IMR-90 (cell line): ENCODE measurements at regions not wholly inside any gene's neighbourhood (a gene's known extent, or its start where the extent isn't known, plus 50 kb on each side); places are given as distances from the start of the nearest gene placed in this dataset.
"Not testable (repeated sequence)": the region's sequence is repeated elsewhere in the genome, so short reads cannot be mapped to it uniquely, and the experiment has no call there.

ENCODE experiments used
- ATAC-seq: fragments of 200-7000 bp; cut with Tn5 transposase; 2 replicates; pipeline ENCODE4 v1.9.1; 2020; ENCODE audit warnings: low read depth, mild to moderate bottlenecking, moderate library complexity
- BruUV-seq: library from RNA; stranded (reverse); fragments of 400-500 nt; replicated peaks from 2 replicates; lab custom pipeline; 2021; lab: Mats Ljungman, UMichigan
- CTCF ChIA-PET: fragments of 300-600 bp; formaldehyde crosslinking; extraction: SDS; loops from one replicate; lab custom pipeline; 2021; ENCODE audit warnings: antibody characterized with exemption; lab: Yijun Ruan, JAX
- POLR2A ChIA-PET: fragments of 300-600 bp; sonication (Branson Sonifier 250); formaldehyde crosslinking; loops from one replicate; lab custom pipeline; 2022; ENCODE audit warnings: antibody characterized with exemption; ENCODE audit not compliant: unreplicated experiment; lab: Charles Lee
- DNase-seq: peaks from one replicate; pipeline ENCODE4 v3.0.0; 2013
- H2AFZ ChIP-seq: replicated peaks from 2 replicates; pipeline ENCODE3; 2013; ENCODE audit warnings: low read length, mild to moderate bottlenecking; ENCODE audit not compliant: poor library complexity
- H2AK5ac ChIP-seq: 2 replicates; pipeline ENCODE4 v1.6.1; 2013; ENCODE audit warnings: low read depth, low read length, inconsistent platforms
- H2AK9ac ChIP-seq: replicated peaks from 2 replicates; pipeline ENCODE3; 2013; ENCODE audit warnings: mild to moderate bottlenecking, low read depth, low read length, moderate library complexity; ENCODE audit not compliant: poor library complexity
- H2BK120ac ChIP-seq: 2 replicates; pipeline ENCODE4 v1.6.1; 2013; ENCODE audit warnings: low read depth, low read length, inconsistent platforms
- H2BK15ac ChIP-seq: 3 replicates; pipeline ENCODE4 v1.6.1; 2013; ENCODE audit warnings: low read depth, low read length, inconsistent platforms
- H2BK20ac ChIP-seq: 2 replicates; pipeline ENCODE4 v1.6.1; 2013; ENCODE audit warnings: low read depth, mild to moderate bottlenecking, inconsistent platforms, low read length, moderate library complexity
- H2BK5ac ChIP-seq: 2 replicates; pipeline ENCODE4 v1.6.1; 2013; ENCODE audit warnings: mild to moderate bottlenecking, low read depth, low read length, inconsistent platforms; ENCODE audit not compliant: poor library complexity, severe bottlenecking
- H3K14ac ChIP-seq: replicated peaks from 2 replicates; pipeline ENCODE4 v1.6.1; 2013; ENCODE audit warnings: low read depth, low read length, inconsistent platforms
- H3K18ac ChIP-seq: 2 replicates; pipeline ENCODE4 v1.6.1; 2013; ENCODE audit warnings: low read depth, low read length, control low read depth
- H3K23ac ChIP-seq: 2 replicates; pipeline ENCODE4 v1.6.1; 2013; ENCODE audit warnings: low read depth, low read length, inconsistent platforms
- H3K27ac ChIP-seq: 2 replicates; pipeline ENCODE4 v1.5.1; 2013; ENCODE audit warnings: mild to moderate bottlenecking, control low read depth, low read length; ENCODE audit not compliant: insufficient read depth
- H3K27me3 ChIP-seq: 2 replicates; pipeline ENCODE4 v1.6.1; 2013; ENCODE audit warnings: low read length; ENCODE audit not compliant: control insufficient read depth, insufficient read depth
- H3K36me3 ChIP-seq: 2 replicates; pipeline ENCODE4 v1.6.1; 2013; ENCODE audit warnings: low read length, mixed read lengths; ENCODE audit not compliant: control insufficient read depth, insufficient read depth
- H3K4ac ChIP-seq: 2 replicates; pipeline ENCODE4 v1.6.1; 2013; ENCODE audit warnings: low read depth, low read length, inconsistent platforms
- H3K4me1 ChIP-seq: 2 replicates; pipeline ENCODE4 v1.6.1; 2013; ENCODE audit warnings: low read length, mixed read lengths; ENCODE audit not compliant: control insufficient read depth, insufficient read depth
- H3K4me2 ChIP-seq: 2 replicates; pipeline ENCODE4 v1.6.1; 2013; ENCODE audit warnings: low read depth, mild to moderate bottlenecking, control low read depth, low read length, moderate library complexity
- H3K4me3 ChIP-seq: 2 replicates; pipeline ENCODE4 v1.5.1; 2013; ENCODE audit warnings: low read depth, mild to moderate bottlenecking, control low read depth, low read length, moderate library complexity; ENCODE audit not compliant: insufficient read depth
- H3K56ac ChIP-seq: 2 replicates; pipeline ENCODE4 v1.6.1; 2013; ENCODE audit warnings: low read length, inconsistent platforms; ENCODE audit not compliant: insufficient read depth; ENCODE audit errors: extremely low read depth
- H3K79me1 ChIP-seq, 2 experiments: 2 replicates each; pipeline ENCODE4 v1.6.1; 2013; ENCODE audit warnings: low read length in 2 of 2, inconsistent platforms in 1 of 2, low read depth in 1 of 2
- H3K9ac ChIP-seq: 2 replicates; pipeline ENCODE4 v1.6.1; 2013; ENCODE audit warnings: low read depth, low read length, control low read depth
- H3K9me1 ChIP-seq: 2 replicates; pipeline ENCODE4 v1.6.1; 2013; ENCODE audit warnings: low read length, inconsistent platforms; ENCODE audit not compliant: insufficient read depth
- H3K9me3 ChIP-seq: 2 replicates; pipeline ENCODE4 v1.6.1; 2013; ENCODE audit warnings: low read length; ENCODE audit not compliant: control insufficient read depth, insufficient read depth
- H4K20me1 ChIP-seq: 2 replicates; pipeline ENCODE4 v1.6.1; 2013; ENCODE audit warnings: low read length, inconsistent platforms; ENCODE audit not compliant: insufficient read depth
- H4K5ac ChIP-seq: 2 replicates; pipeline ENCODE4 v1.6.1; 2013; ENCODE audit warnings: mild to moderate bottlenecking, low read depth, low read length, control low read depth
- H4K8ac ChIP-seq, 2 experiments: 2 replicates each; pipeline ENCODE4 v1.6.1; 2013; ENCODE audit warnings: low read depth in 2 of 2, low read length in 2 of 2, control low read depth in 1 of 2, inconsistent platforms in 1 of 2
- H4K91ac ChIP-seq: 2 replicates; pipeline ENCODE4 v1.6.1; 2013; ENCODE audit warnings: low read depth, low read length, inconsistent platforms; ENCODE audit not compliant: insufficient read depth
- WGBS, 2 experiments: methylation state at CpG; one replicate each; pipeline versions ENCODE4 v1.1.5 to v1.1.7; 2013; ENCODE audit warnings: missing lambda C conversion rate in 2 of 2; ENCODE audit not compliant: insufficient read length in 1 of 2; ENCODE audit errors: extremely low coverage in 2 of 2; 5-methylcytosine and 5-hydroxymethylcytosine counted together
- dilution Hi-C: fragments of 300-500 bp; cut with HindIII; formaldehyde crosslinking; loops from one replicate; pipeline ENCODE4 v1.14.3; 2018; ENCODE audit warnings: low sequenced_read_pairs; ENCODE audit not compliant: unreplicated experiment
- in situ Hi-C: fragments of 300-500 bp; cut with MboI; formaldehyde crosslinking; loops from 3 replicates; pipeline ENCODE4 v1.14.3; 2019; ENCODE audit warnings: low sequenced_read_pairs, inconsistent platforms, mixed read lengths
- intact Hi-C: fragments of 100-400 bp; cut with micrococcal nuclease; formaldehyde crosslinking; loops from 2 replicates; pipeline ENCODE4 v1.10.0; 2022

DNA sequence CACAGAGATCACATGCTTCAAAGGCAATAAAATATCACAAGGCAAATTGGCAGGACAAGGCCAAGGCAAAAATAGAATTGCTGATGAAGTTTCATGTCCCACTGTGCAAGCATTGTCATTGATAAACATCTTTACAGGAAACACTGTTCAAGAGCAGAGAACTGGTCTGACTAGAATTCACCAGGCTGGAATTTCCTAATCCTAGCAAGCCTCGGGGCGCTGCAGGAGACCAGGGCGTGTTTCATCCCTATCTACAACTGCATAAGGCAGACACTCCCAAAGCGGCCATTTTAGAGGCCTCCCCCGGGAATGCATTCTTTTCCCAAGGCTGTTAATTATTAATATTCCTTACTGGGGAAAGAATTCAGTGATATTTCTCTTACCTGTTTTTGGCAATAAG, 103.7 kb upstream of the GHR start:
- H2BK120ac ChIP-seq, dilution Hi-C loops, H3K14ac ChIP-seq, H3K4me2 ChIP-seq, H3K23ac ChIP-seq, H4K5ac ChIP-seq, H3K4ac ChIP-seq, H3K4me3 ChIP-seq, H2BK20ac ChIP-seq, H4K20me1 ChIP-seq, H3K79me1 ChIP-seq, H3K9ac ChIP-seq, H2BK15ac ChIP-seq, in situ Hi-C loops, H3K56ac ChIP-seq, H3K18ac ChIP-seq, CTCF ChIA-PET, DNase-seq, H3K4me1 ChIP-seq, H3K27ac ChIP-seq, H2AK5ac ChIP-seq, H3K9me1 ChIP-seq, H2AFZ ChIP-seq, intact Hi-C loops, BruUV-seq, H3K27me3 ChIP-seq, H3K36me3 ChIP-seq, ATAC-seq, H2AK9ac ChIP-seq, POLR2A ChIA-PET, H4K91ac ChIP-seq, H2BK5ac ChIP-seq, H3K9me3 ChIP-seq, H4K8ac ChIP-seq: not testable (repeated sequence)
- WGBS, 2 experiments, result no CpG with 5 or more reads among the region's 5 CpGs
